H9 (cell line): ENCODE measurements at regions not wholly inside any gene's neighbourhood (a gene's known extent, or its start where the extent isn't known, plus 50 kb on each side); places are given as distances from the start of the nearest gene placed in this dataset.

Source experiments
- DNase-seq: peaks from one replicate; pipeline ENCODE4 v3.0.0-alpha.2; 2017
- H2AFZ ChIP-seq: one replicate; pipeline ENCODE4 v1.6.1; 2013; ENCODE audit warnings: mild to moderate bottlenecking, low read length, control low read depth, moderate library complexity
- H2AK5ac ChIP-seq: 2 replicates; pipeline ENCODE4 v1.6.1; 2013; ENCODE audit warnings: low read length, control low read depth, mixed read lengths; ENCODE audit not compliant: insufficient read length
- H2BK120ac ChIP-seq: one replicate; pipeline ENCODE4 v1.6.1; 2013; ENCODE audit warnings: low read depth, mild to moderate bottlenecking, low read length, control low read depth, inconsistent platforms; ENCODE audit not compliant: poor library complexity, severe bottlenecking
- H2BK12ac ChIP-seq: 2 replicates; pipeline ENCODE4 v1.6.1; 2013; ENCODE audit warnings: low read length, control low read depth, mixed read lengths, low read depth; ENCODE audit not compliant: insufficient read length
- H2BK15ac ChIP-seq: 2 replicates; pipeline ENCODE4 v1.6.1; 2013; ENCODE audit warnings: low read depth, low read length, control low read depth
- H2BK20ac ChIP-seq: one replicate; pipeline ENCODE4 v1.6.1; 2013; ENCODE audit warnings: low read depth, mild to moderate bottlenecking, low read length, control low read depth, inconsistent platforms; ENCODE audit not compliant: poor library complexity, severe bottlenecking
- H2BK5ac ChIP-seq: 2 replicates; pipeline ENCODE4 v1.6.1; 2013; ENCODE audit warnings: low read length, control low read depth, mixed read lengths; ENCODE audit not compliant: insufficient read length
- H3K14ac ChIP-seq: 2 replicates; pipeline ENCODE4 v1.6.1; 2013; ENCODE audit warnings: low read length, control low read depth; ENCODE audit not compliant: insufficient read depth
- H3K18ac ChIP-seq: 2 replicates; pipeline ENCODE4 v1.6.1; 2013; ENCODE audit warnings: low read depth, mild to moderate bottlenecking, mixed read lengths, low read length, control low read depth; ENCODE audit not compliant: insufficient read length
- H3K23ac ChIP-seq: 2 replicates; pipeline ENCODE4 v1.6.1; 2013; ENCODE audit warnings: low read length, control low read depth, mixed read lengths, low read depth; ENCODE audit not compliant: insufficient read length
- H3K23me2 ChIP-seq: 2 replicates; pipeline ENCODE4 v1.6.1; 2013; ENCODE audit warnings: low read depth, mild to moderate bottlenecking, mixed read lengths, low read length, control low read depth; ENCODE audit not compliant: insufficient read length, poor library complexity, severe bottlenecking
- H3K27ac ChIP-seq: 2 replicates; pipeline ENCODE4 v1.5.1; 2013; ENCODE audit warnings: low read length, control low read depth, mixed read lengths, low read depth; ENCODE audit not compliant: insufficient read length
- H3K27me3 ChIP-seq: 2 replicates; pipeline ENCODE4 v1.6.1; 2013; ENCODE audit warnings: low read length, control low read depth, inconsistent platforms; ENCODE audit not compliant: insufficient read depth
- H3K4ac ChIP-seq: 2 replicates; pipeline ENCODE4 v1.6.1; 2013; ENCODE audit warnings: low read depth, mild to moderate bottlenecking, control low read depth, inconsistent platforms, low read length, moderate library complexity
- H3K4me1 ChIP-seq: 2 replicates; pipeline ENCODE4 v1.6.1; 2013; ENCODE audit warnings: low read length, control low read depth, inconsistent platforms; ENCODE audit not compliant: insufficient read depth
- H3K4me2 ChIP-seq: 2 replicates; pipeline ENCODE4 v1.6.1; 2013; ENCODE audit warnings: low read length, control low read depth, mixed read lengths; ENCODE audit not compliant: insufficient read length, insufficient read depth
- H3K56ac ChIP-seq: 2 replicates; pipeline ENCODE4 v1.6.1; 2013; ENCODE audit warnings: low read depth, mild to moderate bottlenecking, mixed read lengths, low read length, control low read depth; ENCODE audit not compliant: insufficient read length
- H3K79me1 ChIP-seq: 2 replicates; pipeline ENCODE4 v1.6.1; 2013; ENCODE audit warnings: low read depth, mild to moderate bottlenecking, moderate library complexity, low read length, control low read depth, inconsistent platforms; ENCODE audit not compliant: insufficient read depth, poor library complexity, severe bottlenecking
- H3K79me2 ChIP-seq: 2 replicates; pipeline ENCODE4 v1.6.1; 2013; ENCODE audit warnings: low read length, control low read depth, inconsistent platforms; ENCODE audit not compliant: insufficient read depth
- H3K9ac ChIP-seq: 2 replicates; pipeline ENCODE4 v1.6.1; 2013; ENCODE audit warnings: low read length, control low read depth, mixed read lengths; ENCODE audit not compliant: insufficient read length; ENCODE audit errors: extremely low read depth
- H3K9me3 ChIP-seq: one replicate; pipeline ENCODE4 v1.6.1; 2013; ENCODE audit warnings: low read depth, low read length, inconsistent platforms; ENCODE audit not compliant: control insufficient read depth
- H3T11ph ChIP-seq: one replicate; pipeline ENCODE4 v1.6.1; 2013; ENCODE audit warnings: mild to moderate bottlenecking, low read length, control low read depth, inconsistent platforms
- H4K20me1 ChIP-seq: one replicate; pipeline ENCODE4 v1.6.1; 2013; ENCODE audit not compliant: control insufficient read depth, insufficient read length, insufficient read depth
- H4K5ac ChIP-seq: 2 replicates; pipeline ENCODE4 v1.6.1; 2013; ENCODE audit warnings: low read depth, mild to moderate bottlenecking, mixed read lengths, low read length, control low read depth; ENCODE audit not compliant: insufficient read length
- H4K8ac ChIP-seq: replicated peaks from 2 replicates; pipeline ENCODE4 v1.6.1; 2013; ENCODE audit warnings: low read length, control low read depth, mixed read lengths, low read depth; ENCODE audit not compliant: insufficient read length
- H4K91ac ChIP-seq: 2 replicates; pipeline ENCODE4 v1.6.1; 2013; ENCODE audit warnings: low read depth, mild to moderate bottlenecking, moderate library complexity, mixed read lengths, low read length, control low read depth; ENCODE audit not compliant: insufficient read length
- H3K27ac Mint-ChIP-seq, 3 experiments: 2 replicates in 2 of 3; 3 replicates in 1 of 3; pipeline ENCODE4 v1.8.0; 2020 to 2021; ENCODE audit warnings: mixed read lengths in 3 of 3, mild to moderate bottlenecking in 1 of 3, moderate library complexity in 1 of 3
- H3K27me3 Mint-ChIP-seq: 2 replicates; pipeline ENCODE4 v1.8.0; 2021; ENCODE audit warnings: low read depth, mild to moderate bottlenecking, moderate library complexity, mixed read lengths
- H3K36me3 Mint-ChIP-seq, 3 experiments: 2 replicates in 2 of 3; 3 replicates in 1 of 3; pipeline ENCODE4 v1.8.0; 2020 to 2021; ENCODE audit warnings: low read depth in 3 of 3, mixed read lengths in 3 of 3; ENCODE audit not compliant: insufficient read depth in 1 of 3
- H3K4me1 Mint-ChIP-seq, 2 experiments: 2 replicates each; pipeline ENCODE4 v1.8.0; 2020; ENCODE audit warnings: mixed read lengths in 2 of 2
- H3K4me3 Mint-ChIP-seq, 2 experiments: 2 replicates in 1 of 2; 3 replicates in 1 of 2; pipeline ENCODE4 v1.8.0; 2020 to 2021; ENCODE audit warnings: mild to moderate bottlenecking in 2 of 2, mixed read lengths in 2 of 2, moderate library complexity in 1 of 2
- H3K9me3 Mint-ChIP-seq, 2 experiments: 2 replicates in 1 of 2; 3 replicates in 1 of 2; pipeline ENCODE4 v1.8.0; 2020; ENCODE audit warnings: mild to moderate bottlenecking in 2 of 2, mixed read lengths in 2 of 2, moderate library complexity in 1 of 2
- WGBS: extraction: QIAGEN DNeasy Blood & Tissue Kit; methylation state at CpG from one replicate; pipeline ENCODE4 v1.1.7; 2013; ENCODE audit warnings: missing lambda C conversion rate, low lambda C conversion rate, mixed read lengths; ENCODE audit not compliant: insufficient read length; ENCODE audit errors: extremely low coverage; 5-methylcytosine and 5-hydroxymethylcytosine counted together
- TF ChIP-seq, protein P1 (sequence below): fragments of 200-600 bp; sonication (generic); conservative IDR thresholded peaks from 3 replicates; pipeline ENCODE4 v1.8.0; 2021; ENCODE audit warnings: antibody characterized with exemption, mild to moderate bottlenecking

- H3K14ac ChIP-seq, result no peak overlapping the region
- H2AFZ ChIP-seq, result no peak overlapping the region
- no peaks in the 10 kb centered on the region for H3K9me3 Mint-ChIP-seq
- no peak overlapping the region for H2BK120ac ChIP-seq
- no peak overlapping the region for H3K18ac ChIP-seq
- no peak overlapping the region for H3K56ac ChIP-seq
- no peak overlapping the region for H2BK20ac ChIP-seq
- H2BK5ac ChIP-seq, result no peak overlapping the region
- H3K9me3 ChIP-seq, result no peaks in the 10 kb centered on the region
- DNase-seq, result no peak
- H3K27ac ChIP-seq, result no peak overlapping the region
- no peak overlapping the region for H3K23ac ChIP-seq
- no peak overlapping the region for H3K4ac ChIP-seq
- TF ChIP-seq, protein P1, sequence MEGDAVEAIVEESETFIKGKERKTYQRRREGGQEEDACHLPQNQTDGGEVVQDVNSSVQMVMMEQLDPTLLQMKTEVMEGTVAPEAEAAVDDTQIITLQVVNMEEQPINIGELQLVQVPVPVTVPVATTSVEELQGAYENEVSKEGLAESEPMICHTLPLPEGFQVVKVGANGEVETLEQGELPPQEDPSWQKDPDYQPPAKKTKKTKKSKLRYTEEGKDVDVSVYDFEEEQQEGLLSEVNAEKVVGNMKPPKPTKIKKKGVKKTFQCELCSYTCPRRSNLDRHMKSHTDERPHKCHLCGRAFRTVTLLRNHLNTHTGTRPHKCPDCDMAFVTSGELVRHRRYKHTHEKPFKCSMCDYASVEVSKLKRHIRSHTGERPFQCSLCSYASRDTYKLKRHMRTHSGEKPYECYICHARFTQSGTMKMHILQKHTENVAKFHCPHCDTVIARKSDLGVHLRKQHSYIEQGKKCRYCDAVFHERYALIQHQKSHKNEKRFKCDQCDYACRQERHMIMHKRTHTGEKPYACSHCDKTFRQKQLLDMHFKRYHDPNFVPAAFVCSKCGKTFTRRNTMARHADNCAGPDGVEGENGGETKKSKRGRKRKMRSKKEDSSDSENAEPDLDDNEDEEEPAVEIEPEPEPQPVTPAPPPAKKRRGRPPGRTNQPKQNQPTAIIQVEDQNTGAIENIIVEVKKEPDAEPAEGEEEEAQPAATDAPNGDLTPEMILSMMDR, result no peak
- no peak overlapping the region for H3K27ac Mint-ChIP-seq
- no peaks in the 10 kb centered on the region for H3K27me3 Mint-ChIP-seq
- no peak overlapping the region for H4K8ac ChIP-seq
- peaks cover 0 to 3% of the 10 kb centered on the region in 2 experiments; a peak in 2 of 4 replicates for H3K4me1 Mint-ChIP-seq
- no peak overlapping the region for H2BK12ac ChIP-seq
- H3T11ph ChIP-seq, result no peak overlapping the region
- no peak overlapping the region for H2BK15ac ChIP-seq
- H3K27me3 ChIP-seq, result no peaks in the 10 kb centered on the region
- no peak overlapping the region for H4K91ac ChIP-seq
- H3K4me2 ChIP-seq, result no peak overlapping the region
- no peak overlapping the region for H3K9ac ChIP-seq
- H2AK5ac ChIP-seq, result no peak overlapping the region
- H3K4me1 ChIP-seq, result no peaks in the 10 kb centered on the region
- H3K79me1 ChIP-seq, result no peaks in the 10 kb centered on the region
- H4K20me1 ChIP-seq, result no peaks in the 10 kb centered on the region
- no peak overlapping the region for H4K5ac ChIP-seq
- no peaks in the 10 kb centered on the region for H3K79me2 ChIP-seq
- no CpG with 5 or more reads among the region's 4 CpGs for WGBS
- no peaks in the 10 kb centered on the region for H3K36me3 Mint-ChIP-seq
- H3K23me2 ChIP-seq, result no peaks in the 10 kb centered on the region
- H3K4me3 Mint-ChIP-seq, result no peak overlapping the region
Measured at GRCh38 chr21:27400045-27400444, 433.2 kb upstream of the ADAMTS5 start.
